ENCODE measurements at regions not wholly inside any gene's neighbourhood (a gene's known extent, or its start where the extent isn't known, plus 50 kb on each side); places are given as distances from the start of the nearest gene placed in this dataset.

DNA sequence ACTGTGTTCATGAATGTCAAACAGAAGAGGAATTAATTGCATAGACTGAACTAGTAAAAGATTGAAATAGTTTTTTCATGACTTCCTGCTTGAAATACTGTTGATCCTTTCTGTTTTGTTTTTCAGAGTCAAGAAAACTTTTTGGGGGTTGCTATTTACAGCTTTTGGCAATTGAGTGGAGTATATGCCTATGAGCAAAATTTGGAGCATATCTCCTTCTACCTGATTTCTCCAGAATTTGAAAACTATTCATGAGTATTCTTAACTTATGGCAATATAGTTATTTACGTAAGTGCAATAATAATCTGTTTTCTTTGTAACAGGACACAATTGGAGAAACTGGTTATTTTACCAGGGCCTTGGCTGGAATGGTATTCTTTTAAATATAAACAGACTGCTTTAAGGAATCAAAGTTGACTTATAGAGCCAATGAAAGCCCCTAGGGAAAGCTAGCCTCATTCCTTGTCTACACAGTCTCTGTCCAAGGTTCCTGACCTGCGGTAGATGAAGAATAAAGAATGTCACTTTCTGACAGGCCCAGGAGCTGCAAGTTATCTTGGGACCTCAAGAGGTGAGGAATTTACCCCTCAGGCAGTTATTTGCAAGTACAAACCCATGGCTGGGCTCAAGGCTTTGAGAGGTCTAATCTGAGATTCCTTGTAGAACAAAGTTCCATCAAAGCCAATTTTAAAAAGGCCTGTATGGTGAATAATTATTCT lies 193.5 kb upstream of the NDUFV2 start (continued):
- peak in 1 of 2 experiments; percentile 95; a peak in 2 of 3 replicates for TF ChIP-seq CBX3 (IDR thresholded peaks at IDR 0.05; ENCODE audit: borderline replicate concordance in 1 of 2, low read length in 2 of 2)

DNA sequence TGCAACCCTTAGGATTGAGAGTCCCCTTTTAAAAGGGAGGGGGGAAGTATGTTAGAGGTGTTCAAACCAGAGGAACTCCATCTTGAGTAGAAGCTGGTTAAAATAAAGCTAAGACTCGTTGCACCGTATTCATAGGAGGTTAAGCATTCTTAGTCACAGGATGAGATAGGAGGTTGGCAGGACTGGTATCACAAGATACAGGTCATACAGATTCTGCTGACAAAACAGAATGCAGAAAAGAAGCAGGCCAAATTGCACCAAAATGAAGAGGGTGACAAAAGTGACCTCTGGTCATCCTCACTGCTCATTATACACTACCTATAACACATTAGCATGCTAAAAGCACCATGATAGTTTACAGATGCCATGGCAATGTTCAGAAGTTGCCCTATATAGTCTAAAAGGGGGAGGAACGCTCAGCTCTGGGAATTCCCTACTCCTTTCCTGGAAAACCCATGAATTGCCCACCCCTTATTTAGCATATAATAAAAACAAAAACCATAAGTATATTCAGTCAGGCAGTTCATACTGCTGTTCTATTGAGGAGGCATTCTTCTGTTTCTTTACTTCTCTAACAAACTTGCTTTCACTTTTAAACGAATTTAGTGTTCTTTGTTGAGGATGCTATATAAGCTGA lies 192.2 kb upstream of the NDUFV2 start:
- no peaks in the 10 kb centered on the region for H4K20me1 ChIP-seq (replicated peaks; ENCODE audit: control insufficient read depth, insufficient read depth, low read length)
- ChIA-PET POLR2A (interaction anchor here (0.6 to 1.8 kb wide), 4 partner anchors 10 to 195 kb away, joined by 3 to 5 read pairs (median 4); no protein-coding TSS in a partner anchor), CTCF (ENCODE audit: low intra/inter-chr PET ratio) (no interaction called here)
- no peak overlapping the region for H3K4me2 ChIP-seq (ENCODE audit: insufficient read depth, low read length)
- no peak overlapping the region for H3K4me3 ChIP-seq
- 34% methylated on average over 4 of the region's 4 CpGs for WGBS (ENCODE audit: insufficient coverage, low coverage, missing lambda C conversion rate)
- in situ Hi-C loops (cut with MboI), result no loop called here
- H3K27ac ChIP-seq (ENCODE audit: extremely low read depth, low read depth, low read length), result no peak overlapping the region
- DNase-seq (ENCODE audit: extremely low read depth in 1 of 4, low spot score in 3 of 4) (no peak), FAIRE-seq (no peak), ATAC-seq (no peak)
- H3K27me3 ChIP-seq (ENCODE audit: control insufficient read depth in 2 of 2, insufficient read depth in 2 of 2, low read length in 2 of 2), result no peaks in the 10 kb centered on the region
- H3K9me3 ChIP-seq (replicated peaks; ENCODE audit: control insufficient read depth, insufficient read depth, low read depth, low read length), result peaks cover 11% of the 10 kb centered on the region
- no peaks in the 10 kb centered on the region for H3K9me1 ChIP-seq (ENCODE audit: control insufficient read depth, insufficient read depth, low read length)
- H3K36me3 ChIP-seq (ENCODE audit: control insufficient read depth, insufficient read depth, low read length), result no peaks in the 10 kb centered on the region
- H3K4me1 ChIP-seq (replicated peaks in 1 of 2; ENCODE audit: control insufficient read depth in 2 of 2, insufficient read depth in 2 of 2, low read length in 2 of 2), result peaks cover 8 to 17% of the 10 kb centered on the region in 2 experiments; a peak in 4 of 5 replicates
- peaks cover 21% of the 10 kb centered on the region for H3K79me2 ChIP-seq (ENCODE audit: control insufficient read depth, insufficient read depth, low read length)
- BruUV-seq (replicated peaks), result no TSS peak
- H3K9ac ChIP-seq (ENCODE audit: insufficient read depth in 1 of 2, low read depth in 2 of 2, low read length in 2 of 2), result no peak overlapping the region
- peak overlapping the region; percentile 11; the same call in 1 of the 2 replicates for H2AFZ ChIP-seq (ENCODE audit: low read depth, low read length)
- intact Hi-C loops (cut with micrococcal nuclease), result no loop called here
- TF ChIP-seq SMARCB1 (IDR thresholded peaks at IDR 0.05; ENCODE audit: insufficient read length, low read depth) (no peak), TAF15 (IDR thresholded peaks at IDR 0.05; ENCODE audit: low read depth, low read length) (no peak), TRIM28 (IDR thresholded peaks at IDR 0.05) (peak; percentile 87; the same call in 1 of the 2 replicates), CREB1 (IDR thresholded peaks at IDR 0.05) (no peak), CREB1 (CRISPR knock-in tag; IDR thresholded peaks at IDR 0.05) (no peak), C11orf30 (IDR thresholded peaks at IDR 0.05; ENCODE audit: low read depth) (peak; percentile 57), SMC3 (conservative IDR thresholded peaks at IDR 0.05; ENCODE audit: insufficient read depth, low read depth, low read length) (no peak), ERF (CRISPR knock-in tag; IDR thresholded peaks at IDR 0.05) (no peak), MAFK (IDR thresholded peaks at IDR 0.05; ENCODE audit: low read length) (peak; percentile 30; the same call in 1 of the 2 replicates), MECOM (CRISPR knock-in tag; IDR thresholded peaks at IDR 0.05) (no peak), ZNF174 (CRISPR knock-in tag; IDR thresholded peaks at IDR 0.05) (no peak), ZNF140 (CRISPR knock-in tag; IDR thresholded peaks at IDR 0.05) (no peak), GTF2F1 (IDR thresholded peaks at IDR 0.05; ENCODE audit: low read depth, low read length) (no peak), ZNF316 (IDR thresholded peaks at IDR 0.05) (peak; percentile 82), TSC22D4 (tag; IDR thresholded peaks at IDR 0.05) (no peak)
- TF ChIP-seq, protein P1, sequence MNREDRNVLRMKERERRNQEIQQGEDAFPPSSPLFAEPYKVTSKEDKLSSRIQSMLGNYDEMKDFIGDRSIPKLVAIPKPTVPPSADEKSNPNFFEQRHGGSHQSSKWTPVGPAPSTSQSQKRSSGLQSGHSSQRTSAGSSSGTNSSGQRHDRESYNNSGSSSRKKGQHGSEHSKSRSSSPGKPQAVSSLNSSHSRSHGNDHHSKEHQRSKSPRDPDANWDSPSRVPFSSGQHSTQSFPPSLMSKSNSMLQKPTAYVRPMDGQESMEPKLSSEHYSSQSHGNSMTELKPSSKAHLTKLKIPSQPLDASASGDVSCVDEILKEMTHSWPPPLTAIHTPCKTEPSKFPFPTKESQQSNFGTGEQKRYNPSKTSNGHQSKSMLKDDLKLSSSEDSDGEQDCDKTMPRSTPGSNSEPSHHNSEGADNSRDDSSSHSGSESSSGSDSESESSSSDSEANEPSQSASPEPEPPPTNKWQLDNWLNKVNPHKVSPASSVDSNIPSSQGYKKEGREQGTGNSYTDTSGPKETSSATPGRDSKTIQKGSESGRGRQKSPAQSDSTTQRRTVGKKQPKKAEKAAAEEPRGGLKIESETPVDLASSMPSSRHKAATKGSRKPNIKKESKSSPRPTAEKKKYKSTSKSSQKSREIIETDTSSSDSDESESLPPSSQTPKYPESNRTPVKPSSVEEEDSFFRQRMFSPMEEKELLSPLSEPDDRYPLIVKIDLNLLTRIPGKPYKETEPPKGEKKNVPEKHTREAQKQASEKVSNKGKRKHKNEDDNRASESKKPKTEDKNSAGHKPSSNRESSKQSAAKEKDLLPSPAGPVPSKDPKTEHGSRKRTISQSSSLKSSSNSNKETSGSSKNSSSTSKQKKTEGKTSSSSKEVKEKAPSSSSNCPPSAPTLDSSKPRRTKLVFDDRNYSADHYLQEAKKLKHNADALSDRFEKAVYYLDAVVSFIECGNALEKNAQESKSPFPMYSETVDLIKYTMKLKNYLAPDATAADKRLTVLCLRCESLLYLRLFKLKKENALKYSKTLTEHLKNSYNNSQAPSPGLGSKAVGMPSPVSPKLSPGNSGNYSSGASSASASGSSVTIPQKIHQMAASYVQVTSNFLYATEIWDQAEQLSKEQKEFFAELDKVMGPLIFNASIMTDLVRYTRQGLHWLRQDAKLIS (CRISPR knock-in tag; IDR thresholded peaks at IDR 0.05), result no peak
- TF ChIP-seq, protein P2, sequence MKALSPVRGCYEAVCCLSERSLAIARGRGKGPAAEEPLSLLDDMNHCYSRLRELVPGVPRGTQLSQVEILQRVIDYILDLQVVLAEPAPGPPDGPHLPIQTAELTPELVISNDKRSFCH (CRISPR knock-in tag; IDR thresholded peaks at IDR 0.05), result no peak
- TF ChIP-seq, protein P2 (tag; IDR thresholded peaks at IDR 0.05), result peak; percentile 73; the same call in 1 of the 2 replicates

Data from K562 (cell line).